Astrocyte of the hippocampus (primary cell): ENCODE measurements at regions not wholly inside any gene's neighbourhood (a gene's known extent, or its start where the extent isn't known, plus 50 kb on each side); places are given as distances from the start of the nearest gene placed in this dataset.

Experiments used
- DNase-seq: peaks from one replicate; pipeline ENCODE4 v3.0.0; 2011; ENCODE audit warnings: low read depth, low spot score

DNA sequence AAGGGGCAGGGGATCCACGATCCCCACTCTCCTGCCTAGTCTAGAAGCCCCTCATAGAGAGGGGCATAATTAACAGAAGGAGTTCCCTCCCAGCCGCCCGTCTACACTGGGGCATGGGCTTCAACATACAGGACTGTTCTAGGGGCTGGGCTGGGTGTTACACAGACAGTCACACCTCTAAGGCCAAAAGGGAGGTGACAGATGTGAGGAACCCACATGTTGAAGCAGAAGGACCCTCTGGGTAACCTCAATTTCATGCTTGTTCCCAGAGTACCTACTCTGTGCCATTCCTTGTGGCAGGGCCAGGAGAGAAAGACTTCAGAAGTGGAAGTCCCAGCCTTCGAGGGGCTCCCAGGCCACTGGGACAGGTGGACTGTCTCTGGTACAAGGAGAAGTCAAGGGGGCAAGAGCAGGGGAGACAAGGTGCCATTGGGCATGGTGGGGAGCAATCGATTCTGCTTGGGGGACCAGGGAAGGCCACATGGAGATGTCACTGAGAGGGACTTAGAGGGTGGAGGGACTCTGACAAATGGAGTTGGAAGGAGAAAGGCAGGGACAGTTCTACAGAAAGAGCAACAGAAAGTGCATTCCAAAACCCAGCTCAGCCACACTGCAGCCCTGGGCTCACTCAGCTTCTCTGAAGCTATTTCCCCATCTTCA is 71.3 kb downstream of the CPN2 start:
- DNase-seq, result no peak

- no peak for DNase-seq
Observed at GRCh38 chr3:194280777-194281176, 70.4 kb downstream of the CPN2 start.

DNA sequence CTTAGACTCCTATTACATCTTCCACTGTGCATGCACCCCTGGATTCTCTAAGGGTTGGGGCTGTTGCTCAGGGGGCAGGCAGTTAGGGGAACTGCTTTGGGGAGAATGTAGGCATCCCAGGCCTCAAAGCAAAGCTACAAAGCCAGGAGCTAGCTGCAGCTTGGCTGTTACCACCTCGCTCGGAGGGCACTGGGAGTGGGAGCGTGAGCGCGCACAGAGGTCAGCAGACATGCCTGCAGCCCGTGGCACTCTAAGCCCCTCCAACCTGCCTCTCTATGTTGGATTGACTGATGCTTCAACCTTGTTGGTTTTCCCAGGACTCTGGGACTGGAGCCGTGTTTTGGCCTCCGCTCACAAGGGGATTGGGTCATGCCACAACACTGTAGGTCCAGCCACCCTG is 69.8 kb downstream of the CPN2 start:
- no peak for DNase-seq

DNA sequence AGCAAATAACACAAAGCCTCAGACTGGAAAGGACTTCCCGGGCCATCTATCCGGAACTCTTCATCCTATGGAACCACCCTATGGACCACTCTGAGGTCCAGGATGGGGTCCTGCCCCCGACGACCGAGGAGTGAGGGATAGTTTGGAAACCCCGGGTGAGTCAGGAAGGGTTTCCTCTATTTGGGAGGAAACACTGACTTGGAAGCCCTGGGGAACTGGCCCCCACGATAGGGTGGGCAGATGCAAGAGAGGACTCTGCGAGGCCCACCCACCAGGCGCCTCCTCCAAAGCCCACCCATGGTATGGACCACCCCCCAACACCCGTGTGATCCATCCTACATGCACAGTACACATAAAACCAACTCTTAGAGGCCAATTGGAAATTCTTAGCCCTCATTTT is 69.4 kb downstream of the CPN2 start:
- no peak for DNase-seq

GRCh38 chr3:194282436-194283122 is 68.5 kb downstream of the CPN2 start:
- no peak for DNase-seq

DNA sequence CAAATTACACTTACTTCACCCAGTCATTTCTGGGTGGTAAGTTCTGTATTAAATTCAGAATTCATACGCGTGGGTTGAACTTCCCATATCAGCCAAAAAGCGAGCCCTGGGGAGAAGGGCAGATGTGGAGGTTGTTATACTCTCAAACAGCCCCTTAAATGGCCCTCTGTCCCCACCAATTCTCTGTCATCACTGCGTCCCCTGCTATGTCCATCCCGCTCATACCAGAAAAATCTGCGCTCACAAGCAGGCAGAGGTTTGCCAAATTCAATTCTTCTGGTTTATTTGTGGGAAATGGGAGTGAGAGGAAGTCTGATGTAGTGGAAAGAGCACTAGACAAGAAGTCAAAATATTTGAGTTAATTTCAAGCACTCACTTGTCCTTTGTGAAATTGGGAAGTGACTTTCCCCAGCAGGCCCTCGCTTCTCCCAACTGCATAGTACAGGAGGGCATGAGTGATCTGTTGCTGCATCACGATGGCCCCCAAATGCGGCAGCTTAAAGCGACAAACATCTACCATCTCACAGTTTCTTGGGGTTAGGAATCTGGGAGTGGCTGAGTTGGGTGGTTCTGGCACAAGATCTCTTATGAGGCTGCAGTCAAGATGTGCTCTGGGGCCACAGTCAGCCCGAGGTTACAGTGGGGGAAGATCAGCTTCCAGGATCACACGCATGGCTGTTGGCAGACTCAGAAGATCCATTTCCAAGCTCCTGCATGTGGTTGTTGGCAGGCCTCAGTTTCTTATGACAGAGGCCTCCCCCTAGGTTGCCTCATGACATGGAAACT is 67.7 kb downstream of the CPN2 start:
- DNase-seq, result no peak

GRCh38 chr3:194284351-194284750 is 66.8 kb downstream of the CPN2 start:
- DNase-seq, result no peak

GRCh38 chr3:194285024-194285849 is 65.9 kb downstream of the CPN2 start:
- peak; percentile 82 for DNase-seq

- peak; percentile 76 for DNase-seq
Observed at GRCh38 chr3:194285850-194286197, 65.3 kb downstream of the CPN2 start.

GRCh38 chr3:194286375-194287146 is 64.6 kb downstream of the CPN2 start:
- no peak for DNase-seq

GRCh38 chr3:194287374-194287773 is 63.8 kb downstream of the CPN2 start:
- no peak for DNase-seq

GRCh38 chr3:194287977-194288706 is 63.0 kb downstream of the CPN2 start:
- no peak for DNase-seq
